ENCODE measurements at regions not wholly inside any gene's neighbourhood (a gene's known extent, or its start where the extent isn't known, plus 50 kb on each side); places are given as distances from the start of the nearest gene placed in this dataset.

GRCh38 chr1:157403608-157404007 is 148.7 kb downstream of the FCRL5 start:
- TF ChIP-seq CTCF (IDR thresholded peaks at IDR 0.05), result no peak
- no peak for TF ChIP-seq POLR2A (IDR thresholded peaks at IDR 0.05)
- no peak for TF ChIP-seq POLR2AphosphoS5 (IDR thresholded peaks at IDR 0.05)

Data from prostate gland (tissue), 2 donors.